SK-N-SH (cell line): ENCODE measurements at regions not wholly inside any gene's neighbourhood (a gene's known extent, or its start where the extent isn't known, plus 50 kb on each side); places are given as distances from the start of the nearest gene placed in this dataset.

Experiments
- CTCF ChIA-PET: fragments of 300-600, 350-600 bp; formaldehyde crosslinking; extraction: SDS; loops from one replicate; lab custom pipeline; 2021; lab: Yijun Ruan, JAX
- POLR2A ChIA-PET: fragments of 350-600 bp; sonication (Branson Sonifier 250); formaldehyde crosslinking; extraction: SDS; loops from one replicate; lab custom pipeline; 2020; ENCODE audit warnings: antibody characterized with exemption, inconsistent platforms; lab: Yijun Ruan, JAX
- DNase-seq: peaks from one replicate; pipeline ENCODE4 v3.0.0; 2012
- H2AFZ ChIP-seq: fragments of 200-600 bp; sonication (generic); 2 replicates; pipeline ENCODE4 v1.8.1; 2016; ENCODE audit warnings: antibody characterized with exemption, mild to moderate bottlenecking, low read depth
- H3F3A ChIP-seq: fragments of 200-600 bp; sonication (generic); replicated peaks from 2 replicates; pipeline ENCODE3; 2016; ENCODE audit warnings: antibody characterized with exemption, mild to moderate bottlenecking; ENCODE audit not compliant: insufficient read depth
- H3K27ac ChIP-seq, 2 experiments: fragments of 200-500 bp in 1 of 2; fragments of 200-600 bp in 1 of 2; sonication (Bioruptor generic) in 1 of 2; sonication (generic), shearing (Covaris generic) in 1 of 2; 2 replicates each; pipeline versions ENCODE4 v1.5.1 to v1.6.1; 2014 to 2016; ENCODE audit warnings: low read depth in 2 of 2, inconsistent platforms in 1 of 2, low read length in 1 of 2, mild to moderate bottlenecking in 1 of 2, mixed read lengths in 1 of 2
- H3K27me3 ChIP-seq: fragments of 200-600 bp; sonication (generic), shearing (Covaris generic); 2 replicates; pipeline ENCODE4 v1.6.1; 2016; ENCODE audit warnings: mixed run types; ENCODE audit not compliant: insufficient read depth
- H3K36me3 ChIP-seq, 2 experiments: fragments of 200-500 bp in 1 of 2; fragments of 200-600 bp in 1 of 2; sonication (Bioruptor generic) in 1 of 2; sonication (generic) in 1 of 2; replicated peaks in 1 of 2; 2 replicates each; pipeline versions ENCODE3 to v1.5.1; 2014 to 2016; ENCODE audit warnings: low read length in 1 of 2, mild to moderate bottlenecking in 1 of 2; ENCODE audit not compliant: insufficient read depth in 2 of 2, control insufficient read depth in 1 of 2
- H3K4me1 ChIP-seq, 2 experiments: fragments of 200-500 bp in 1 of 2; fragments of 200-600 bp in 1 of 2; sonication (Bioruptor generic) in 1 of 2; sonication (generic), shearing (Covaris generic) in 1 of 2; 2 replicates each; pipeline versions ENCODE4 v1.5.1 to v1.6.1; 2014 to 2016; ENCODE audit warnings: low read depth in 1 of 2, low read length in 1 of 2, mixed run types in 1 of 2; ENCODE audit not compliant: insufficient read depth in 2 of 2, control insufficient read depth in 1 of 2
- H3K4me2 ChIP-seq: fragments of 200-600 bp; sonication (generic), shearing (Covaris generic); 2 replicates; pipeline ENCODE4 v1.6.1; 2017; ENCODE audit warnings: mixed run types
- H3K4me3 ChIP-seq, 2 experiments: fragments of 200-500 bp in 1 of 2; fragments of 200-600 bp in 1 of 2; sonication (Bioruptor generic) in 1 of 2; sonication (generic), shearing (Covaris generic) in 1 of 2; 2 replicates each; pipeline versions ENCODE4 v1.5.1 to v1.8.1; 2014 to 2016; ENCODE audit warnings: low read depth in 2 of 2, inconsistent platforms in 1 of 2, low read length in 1 of 2, mild to moderate bottlenecking in 1 of 2, mixed read lengths in 1 of 2, moderate library complexity in 1 of 2
- H3K79me2 ChIP-seq: fragments of 200-600 bp; sonication (generic); 2 replicates; pipeline ENCODE4 v1.8.1; 2017; ENCODE audit warnings: mild to moderate bottlenecking; ENCODE audit not compliant: insufficient read depth
- H3K9ac ChIP-seq: fragments of 200-600 bp; sonication (generic); 2 replicates; pipeline ENCODE4 v1.6.1; 2017; ENCODE audit warnings: mixed run types
- H3K9me2 ChIP-seq: fragments of 200-600 bp; sonication (generic); 2 replicates; pipeline ENCODE4 v1.6.1; 2017; ENCODE audit warnings: mixed run types
- H3K9me3 ChIP-seq: fragments of 200-600 bp; sonication (generic); 2 replicates; pipeline ENCODE4 v1.6.1; 2017; ENCODE audit warnings: mixed run types, mild to moderate bottlenecking, moderate library complexity
- H4K20me1 ChIP-seq: fragments of 200-600 bp; sonication (generic); 2 replicates; pipeline ENCODE4 v1.6.1; 2017; ENCODE audit warnings: mild to moderate bottlenecking, mixed run types; ENCODE audit not compliant: insufficient read depth
- CHD2 ChIP-seq: fragments of 150-350 bp; IDR thresholded peaks from 2 replicates; pipeline ENCODE4 v1.6.1; 2018; ENCODE audit warnings: low read length; ENCODE audit not compliant: partially characterized antibody
- EP300 ChIP-seq, 2 experiments: IDR thresholded peaks; 2 replicates each; pipeline versions ENCODE4 v1.4.0 to v1.6.1; 2012; ENCODE audit warnings: borderline replicate concordance in 1 of 2, low read depth in 1 of 2, low read length in 1 of 2
- FOSL2 ChIP-seq: IDR thresholded peaks from 2 replicates; pipeline ENCODE4 v1.4.0; 2012; ENCODE audit warnings: low read depth, mild to moderate bottlenecking, moderate library complexity, borderline replicate concordance
- FOXM1 ChIP-seq: IDR thresholded peaks from 2 replicates; pipeline ENCODE4 v1.4.0; 2012; ENCODE audit warnings: low read depth, mild to moderate bottlenecking
- GABPA ChIP-seq: IDR thresholded peaks from 2 replicates; pipeline ENCODE4 v1.4.0; 2012; ENCODE audit warnings: low read depth, mild to moderate bottlenecking
- GATA2 ChIP-seq: sonication (generic); formaldehyde crosslinking; IDR thresholded peaks from 2 replicates; pipeline ENCODE4 v1.5.0; 2020; ENCODE audit warnings: mild to moderate bottlenecking, missing genetic modification reagents
- POLR2AphosphoS5 ChIP-seq: IDR thresholded peaks from 2 replicates; pipeline ENCODE4 v1.6.1; 2012; ENCODE audit warnings: low read depth, low read length
- RFX5 ChIP-seq: IDR thresholded peaks from 2 replicates; pipeline ENCODE4 v1.6.1; 2012; ENCODE audit warnings: mild to moderate bottlenecking, improper control_type of control experiment, low read length
- RXRA ChIP-seq: IDR thresholded peaks from 2 replicates; pipeline ENCODE4 v1.4.0; 2012; ENCODE audit warnings: low read depth, mild to moderate bottlenecking, borderline replicate concordance
- SIN3A ChIP-seq: IDR thresholded peaks from 2 replicates; pipeline ENCODE4 v1.6.1; 2012; ENCODE audit warnings: low read depth, mild to moderate bottlenecking, low read length, moderate library complexity, borderline replicate concordance
- TCF12 ChIP-seq: IDR thresholded peaks from 2 replicates; pipeline ENCODE4 v1.4.0; 2012
- TEAD4 ChIP-seq: IDR thresholded peaks from 2 replicates; pipeline ENCODE4 v1.4.0; 2012; ENCODE audit warnings: mild to moderate bottlenecking, borderline replicate concordance; ENCODE audit not compliant: insufficient read depth
- USF2 ChIP-seq: fragments of 150-350 bp; IDR thresholded peaks from 2 replicates; pipeline ENCODE4 v1.6.1; 2017; ENCODE audit warnings: antibody characterized with exemption, low read length, low read depth, borderline replicate concordance
- WGBS: methylation state at CpG from one replicate; pipeline ENCODE4 v1.1.6; 2017; ENCODE audit warnings: low lambda C conversion rate; 5-methylcytosine and 5-hydroxymethylcytosine counted together
- TF ChIP-seq, protein P1 (sequence below): IDR thresholded peaks from 2 replicates; pipeline ENCODE4 v1.4.0; 2012; ENCODE audit warnings: low read depth, borderline replicate concordance
- TF ChIP-seq, protein P2 (sequence below): IDR thresholded peaks from 2 replicates; pipeline ENCODE4; 2012

- Histone ChIP-seq H3K79me2 (no peaks in the 10 kb centered on the region), H2AFZ (no peak overlapping the region), H3K27ac (no peak overlapping the region), H3K4me3 (no peak overlapping the region), H3K9me2 (no peaks in the 10 kb centered on the region), H3K4me1 (peaks cover 2 to 9% of the 10 kb centered on the region in 2 experiments; a peak in 3 of 4 replicates), H3K36me3 (no peaks in the 10 kb centered on the region), H3K9ac (no peak overlapping the region), H3K27me3 (no peaks in the 10 kb centered on the region), H3K4me2 (no peak overlapping the region), H3K9me3 (no peaks in the 10 kb centered on the region), H4K20me1 (no peaks in the 10 kb centered on the region), H3F3A (peaks cover 3% of the 10 kb centered on the region)
- ChIA-PET POLR2A (no interaction called here), CTCF (interaction anchor here (0.7 to 1.4 kb wide), 3 partner anchors 34 to 235 kb away, joined by 3 to 4 read pairs (median 4); no protein-coding TSS in a partner anchor)
- TF ChIP-seq CHD2 (no peak), USF2 (no peak), RXRA (no peak), GABPA (no peak), EP300 (IDR thresholded peaks at IDR 0.05; ENCODE audit: borderline replicate concordance in 1 of 2, low read depth in 1 of 2, low read length in 1 of 2) (no peak), TEAD4 (no peak), TCF12 (no peak)
- TF ChIP-seq, protein P1, sequence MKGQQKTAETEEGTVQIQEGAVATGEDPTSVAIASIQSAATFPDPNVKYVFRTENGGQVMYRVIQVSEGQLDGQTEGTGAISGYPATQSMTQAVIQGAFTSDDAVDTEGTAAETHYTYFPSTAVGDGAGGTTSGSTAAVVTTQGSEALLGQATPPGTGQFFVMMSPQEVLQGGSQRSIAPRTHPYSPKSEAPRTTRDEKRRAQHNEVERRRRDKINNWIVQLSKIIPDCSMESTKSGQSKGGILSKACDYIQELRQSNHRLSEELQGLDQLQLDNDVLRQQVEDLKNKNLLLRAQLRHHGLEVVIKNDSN, result no peak
- no peak for DNase-seq
- 89% methylated on average over 3 of the region's 3 CpGs for WGBS
Measured at GRCh38 chr6:134706153-134706552, 243.7 kb downstream of the ALDH8A1 start.

- TF ChIP-seq RXRA, result no peak
- TF ChIP-seq POLR2AphosphoS5, result no peak
- no peak for TF ChIP-seq RFX5
- TF ChIP-seq, protein P2, sequence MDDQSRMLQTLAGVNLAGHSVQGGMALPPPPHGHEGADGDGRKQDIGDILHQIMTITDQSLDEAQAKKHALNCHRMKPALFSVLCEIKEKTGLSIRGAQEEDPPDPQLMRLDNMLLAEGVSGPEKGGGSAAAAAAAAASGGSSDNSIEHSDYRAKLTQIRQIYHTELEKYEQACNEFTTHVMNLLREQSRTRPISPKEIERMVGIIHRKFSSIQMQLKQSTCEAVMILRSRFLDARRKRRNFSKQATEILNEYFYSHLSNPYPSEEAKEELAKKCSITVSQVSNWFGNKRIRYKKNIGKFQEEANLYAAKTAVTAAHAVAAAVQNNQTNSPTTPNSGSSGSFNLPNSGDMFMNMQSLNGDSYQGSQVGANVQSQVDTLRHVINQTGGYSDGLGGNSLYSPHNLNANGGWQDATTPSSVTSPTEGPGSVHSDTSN, result no peak
- no peak for TF ChIP-seq TEAD4
- no peak for TF ChIP-seq USF2
- no peak for TF ChIP-seq GATA2
- no peak for TF ChIP-seq FOXM1
- no peak for TF ChIP-seq FOSL2
- TF ChIP-seq SIN3A, result no peak
- no peak for TF ChIP-seq CHD2
- TF ChIP-seq, all 33 proteins: peak for 0
- no peak for DNase-seq
- no peaks in the 10 kb centered on the region for H3K9me3 ChIP-seq
- H3K4me1 ChIP-seq, result peaks cover 2 to 9% of the 10 kb centered on the region in 2 experiments; a peak in 3 of 4 replicates
- H3K36me3 ChIP-seq, result no peaks in the 10 kb centered on the region
- H3K79me2 ChIP-seq, result no peaks in the 10 kb centered on the region
- no peak overlapping the region for H3K4me2 ChIP-seq
- H4K20me1 ChIP-seq, result no peaks in the 10 kb centered on the region
- H2AFZ ChIP-seq, result no peak overlapping the region
- no peaks in the 10 kb centered on the region for H3K27me3 ChIP-seq
- ChIA-PET POLR2A (no interaction called here), CTCF (no interaction called here)
- no peak overlapping the region for H3K27ac ChIP-seq
- no peak overlapping the region for H3K9ac ChIP-seq
- no peak overlapping the region for H3K4me3 ChIP-seq
- peaks cover 3% of the 10 kb centered on the region for H3F3A ChIP-seq
- no peaks in the 10 kb centered on the region for H3K9me2 ChIP-seq
Measured at GRCh38 chr6:134703206-134703605, 246.7 kb downstream of the ALDH8A1 start.
